ENCODE measurements at regions not wholly inside any gene's neighbourhood (a gene's known extent, or its start where the extent isn't known, plus 50 kb on each side); places are given as distances from the start of the nearest gene placed in this dataset.

GRCh38 chr19:27901078-27901477, 1311.9 kb downstream of the UQCRFS1 start:
- no peak for TF ChIP-seq CTCF (IDR thresholded peaks at IDR 0.05)
- TF ChIP-seq POLR2A (IDR thresholded peaks at IDR 0.05): no peak

Measured in heart left ventricle (tissue), 13 donors.